ENCODE measurements at regions not wholly inside any gene's neighbourhood (a gene's known extent, or its start where the extent isn't known, plus 50 kb on each side); places are given as distances from the start of the nearest gene placed in this dataset.

DNA sequence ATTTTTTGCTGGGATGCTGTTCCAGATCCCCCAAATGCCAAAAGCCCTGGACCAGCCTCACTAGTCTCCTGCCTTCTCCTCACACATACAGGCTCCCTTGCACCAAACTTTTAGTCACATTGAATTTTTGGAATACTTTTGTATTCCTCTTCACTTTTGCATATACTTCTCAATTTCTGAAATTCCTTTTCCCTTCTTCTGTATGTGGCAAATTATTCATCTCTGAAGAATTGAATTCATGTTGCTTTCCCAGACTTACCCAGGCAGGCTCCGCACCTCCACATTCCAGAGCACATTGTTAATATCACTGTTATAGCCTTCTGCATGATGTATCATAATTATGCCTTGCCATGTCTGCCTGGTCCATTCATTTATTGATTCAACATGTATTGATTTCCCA lies 255.3 kb upstream of the POU3F2 start:
- no peak for DNase-seq (ENCODE audit: insufficient read length, low spot score)
- FAIRE-seq = no peak

DNA sequence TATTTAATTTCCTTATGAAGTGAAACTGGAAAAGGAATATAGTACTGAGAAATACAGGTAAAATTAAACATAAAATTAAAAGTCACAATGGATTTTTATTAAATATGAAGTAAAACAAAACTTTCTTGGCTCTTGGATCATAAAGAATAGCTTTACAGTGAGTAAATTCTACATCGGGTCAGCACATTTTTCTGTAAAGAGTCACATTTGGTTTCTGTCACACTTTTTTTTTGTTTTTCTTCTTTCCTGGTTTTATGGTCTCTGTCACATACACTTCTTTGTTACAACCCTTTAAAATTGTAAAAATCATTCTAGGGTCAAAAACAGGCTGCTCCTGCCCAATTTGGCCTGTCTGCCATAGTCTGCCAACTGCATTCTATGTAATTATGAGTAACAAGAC lies 254.4 kb upstream of the POU3F2 start:
- DNase-seq (ENCODE audit: insufficient read length, low spot score) = no peak
- FAIRE-seq = no peak

DNA sequence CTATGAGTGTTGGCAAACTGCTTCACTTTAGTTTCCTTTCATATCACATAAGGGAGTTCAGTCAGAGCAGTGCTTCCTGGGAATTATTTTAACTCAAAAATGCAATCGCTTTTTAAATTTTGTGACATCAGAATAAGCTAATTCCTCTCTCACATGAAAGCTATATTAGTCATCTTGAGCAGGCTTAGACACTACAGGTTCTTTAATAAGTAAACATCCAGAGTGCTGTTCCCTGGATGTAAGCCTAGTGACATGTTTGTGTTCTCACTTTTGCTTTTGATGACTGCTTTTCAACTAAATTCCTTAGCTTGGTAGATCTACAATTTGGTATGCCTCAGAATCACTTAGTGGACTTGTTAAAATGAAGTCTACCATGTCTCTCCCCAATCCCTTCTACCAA lies 252.7 kb upstream of the POU3F2 start:
- DNase-seq (ENCODE audit: insufficient read length, low spot score) = no peak
- no peak for FAIRE-seq

DNA sequence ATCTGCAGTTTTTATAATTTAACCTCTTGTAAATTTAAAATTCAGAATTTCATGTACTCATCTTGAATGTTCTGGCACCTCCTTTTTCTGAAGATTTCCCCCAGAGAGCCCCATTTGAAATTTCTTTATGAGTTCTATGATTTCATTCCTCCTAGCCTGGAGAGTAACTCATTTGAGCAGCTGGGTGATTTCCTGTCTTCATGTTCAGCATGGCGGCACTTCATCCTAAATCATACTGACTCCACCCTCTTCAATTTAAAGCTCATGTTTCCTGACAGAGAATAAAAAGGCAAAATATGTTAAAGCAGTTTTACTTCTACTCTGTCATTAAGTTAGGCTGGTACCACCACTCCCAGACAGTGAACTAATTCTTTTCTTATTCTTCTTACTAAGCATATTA lies 250.9 kb upstream of the POU3F2 start:
- no peak for DNase-seq (ENCODE audit: insufficient read length, low spot score)

DNA sequence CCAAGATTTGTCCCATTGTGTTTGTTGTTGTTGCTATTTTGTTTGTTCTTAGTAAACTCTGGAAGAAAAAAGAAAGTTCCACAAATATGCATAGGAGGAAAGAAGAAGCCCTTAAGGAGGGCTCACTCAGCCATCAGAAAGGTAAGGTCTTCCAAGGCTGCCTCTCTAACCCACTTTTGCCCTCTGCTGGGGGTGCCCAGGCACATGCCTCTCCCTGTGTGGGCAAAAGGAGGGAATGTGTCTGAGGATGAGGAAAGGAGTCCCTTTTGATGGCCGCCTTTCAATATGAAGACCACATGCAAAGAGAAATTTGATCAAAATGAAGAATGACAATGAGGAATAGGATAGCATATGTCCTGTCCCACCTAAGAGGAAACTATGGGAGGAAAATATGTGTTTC lies 248.2 kb upstream of the POU3F2 start:
- DNase-seq (ENCODE audit: insufficient read length, low spot score) (no peak), FAIRE-seq (no peak)

More for the DNA sequence above, 250.9 kb upstream of the POU3F2 start:
- FAIRE-seq = no peak

DNA sequence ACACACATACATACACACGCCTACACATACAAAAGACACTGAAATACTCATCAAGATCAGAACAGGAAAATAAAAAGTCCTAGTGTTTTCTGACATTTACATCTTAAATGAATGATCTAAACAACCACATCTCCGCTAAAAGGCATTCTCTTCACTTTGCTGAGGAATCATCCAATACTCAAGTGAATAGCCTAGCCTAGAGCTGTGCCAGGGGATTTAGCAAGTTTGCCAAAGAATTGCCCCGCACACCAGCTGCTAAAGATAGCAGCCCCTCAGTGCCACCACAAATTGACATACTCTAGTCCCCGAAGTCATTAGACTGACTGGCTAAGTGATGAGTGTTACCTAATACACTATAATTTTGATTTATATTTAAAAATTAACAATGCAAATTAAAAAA lies 246.8 kb upstream of the POU3F2 start:
- DNase-seq (ENCODE audit: insufficient read length, low spot score) = no peak

DNA sequence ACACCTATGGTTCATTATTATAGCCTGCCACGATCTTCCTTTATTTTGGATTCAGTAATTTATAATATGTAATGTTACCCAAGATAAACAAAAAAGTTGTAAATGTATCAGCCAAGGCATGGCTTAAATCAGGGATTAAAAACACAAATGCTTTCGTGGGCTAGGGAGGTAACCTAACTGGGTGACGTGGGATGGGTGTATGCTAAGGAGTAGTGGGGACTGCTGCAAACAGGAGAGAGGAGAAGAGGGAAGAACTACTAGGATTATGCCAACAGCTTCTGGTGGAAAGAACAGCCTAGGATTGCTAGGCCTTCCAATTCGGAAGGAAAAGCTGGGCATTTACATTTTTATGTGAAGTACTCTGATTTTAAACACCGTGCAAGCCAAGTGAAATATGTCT lies 244.8 kb upstream of the POU3F2 start:
- DNase-seq (ENCODE audit: insufficient read length, low spot score) = no peak
- no peak for FAIRE-seq

More for the DNA sequence above, 246.8 kb upstream of the POU3F2 start:
- FAIRE-seq = no peak

DNA sequence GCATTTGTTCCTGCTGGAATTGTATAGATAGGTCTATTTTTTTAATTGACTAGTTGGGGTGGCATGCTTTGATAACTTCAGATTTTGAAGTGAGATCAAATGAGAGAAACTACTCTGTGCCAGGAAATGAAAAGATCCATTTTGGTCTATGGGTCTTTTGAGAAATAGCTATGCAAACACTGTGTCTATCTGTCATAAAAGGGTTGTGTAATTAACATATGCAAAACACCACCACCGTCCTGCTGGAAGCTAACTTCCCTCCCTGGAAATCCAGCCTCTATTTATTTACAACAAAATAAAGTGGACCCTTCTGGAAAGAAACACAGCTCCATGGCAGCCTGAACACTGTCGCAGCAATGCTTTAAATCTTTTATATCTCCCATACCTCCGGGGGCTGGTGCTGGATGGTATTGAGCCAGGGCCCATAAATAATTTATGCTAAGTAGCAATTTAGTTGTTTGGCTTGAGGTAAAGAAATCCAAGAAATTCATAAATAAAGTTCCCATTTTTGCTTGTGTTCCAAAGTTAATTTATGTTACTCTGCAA lies 244.2 kb upstream of the POU3F2 start:
- FAIRE-seq = no peak

DNA sequence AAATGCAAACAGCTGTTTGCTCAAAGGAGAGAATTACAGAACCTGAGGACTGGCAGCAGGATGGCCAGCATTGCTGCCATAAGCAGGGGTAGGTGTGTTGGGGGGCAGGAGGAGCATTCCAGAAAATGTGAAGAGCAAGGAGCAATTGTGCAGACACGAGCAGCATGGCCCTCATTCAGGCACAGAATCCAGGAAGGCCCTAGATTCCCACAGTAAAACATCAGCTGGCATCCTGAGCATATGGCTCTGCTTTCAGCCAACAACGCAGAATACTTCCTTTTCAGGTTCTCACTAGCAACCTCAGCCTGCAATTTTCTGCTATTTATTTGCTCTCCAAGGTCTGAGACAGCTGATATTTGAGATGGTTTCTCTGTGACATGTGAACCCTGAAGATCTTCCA lies 243.4 kb upstream of the POU3F2 start:
- FAIRE-seq (no peak), DNase-seq (ENCODE audit: insufficient read length, low spot score) (no peak)

More for the DNA sequence above, 244.2 kb upstream of the POU3F2 start:
- DNase-seq (ENCODE audit: insufficient read length, low spot score) = no peak

DNA sequence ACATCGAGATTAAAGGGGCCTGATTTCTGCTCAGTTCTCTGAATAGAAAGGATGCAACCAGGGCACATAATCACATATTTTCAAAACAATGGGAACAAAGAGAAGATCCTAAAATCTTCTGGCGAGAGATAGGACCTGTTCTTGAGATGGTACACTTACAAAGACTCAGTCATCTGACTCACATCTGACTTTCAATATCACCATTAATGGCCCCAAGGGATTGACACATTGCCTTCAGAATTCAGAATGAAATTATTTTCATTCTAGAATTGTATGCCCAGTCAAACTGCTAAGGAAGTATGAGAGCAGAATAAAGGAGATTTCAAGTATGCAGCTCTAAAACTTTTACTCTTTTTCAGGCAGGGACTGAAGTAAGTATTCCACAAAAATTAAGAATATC lies 240.7 kb upstream of the POU3F2 start:
- no peak for DNase-seq (ENCODE audit: insufficient read length, low spot score)
- FAIRE-seq = no peak

DNA sequence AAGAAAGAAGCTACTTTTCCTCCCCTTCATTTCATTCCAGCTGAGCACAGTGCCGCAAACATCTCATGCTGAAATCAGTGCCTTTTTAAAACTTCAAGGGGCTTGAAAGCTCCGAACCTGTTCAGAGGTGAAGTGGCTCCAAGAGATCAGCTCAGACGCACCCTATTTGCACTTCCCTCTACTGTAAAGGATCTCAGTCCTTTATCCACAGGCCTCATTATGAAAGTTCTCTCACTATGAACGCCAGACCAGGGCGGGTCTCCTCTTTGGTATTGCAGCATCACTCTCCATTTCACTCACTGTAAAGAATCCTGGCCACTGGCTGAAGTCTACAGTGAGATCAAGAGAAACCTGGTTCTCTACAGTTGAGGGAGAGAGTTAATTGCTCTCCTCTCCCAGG lies 232.7 kb upstream of the POU3F2 start:
- no peak for FAIRE-seq
- DNase-seq (ENCODE audit: insufficient read length, low spot score) = no peak

DNA sequence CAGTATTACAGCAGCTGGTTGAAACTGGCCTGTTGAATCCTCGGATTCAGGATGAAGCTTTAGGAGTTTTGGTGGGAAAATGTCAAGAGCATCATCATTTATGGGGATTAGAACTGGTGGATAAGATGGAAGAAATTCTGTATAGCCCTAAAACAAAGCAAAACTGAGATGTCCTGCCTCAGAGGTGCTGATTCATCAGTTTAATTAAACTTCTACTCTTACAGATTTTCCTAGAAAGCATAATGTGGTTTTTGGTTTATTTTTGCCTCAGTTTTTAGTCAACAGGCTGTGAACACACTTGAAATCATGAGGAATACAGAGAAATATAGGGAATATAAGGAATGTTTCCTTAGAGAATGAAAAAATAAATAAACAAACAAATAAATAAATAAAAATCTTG lies 228.7 kb upstream of the POU3F2 start:
- DNase-seq (ENCODE audit: insufficient read length, low spot score) (no peak), FAIRE-seq (no peak)

DNA sequence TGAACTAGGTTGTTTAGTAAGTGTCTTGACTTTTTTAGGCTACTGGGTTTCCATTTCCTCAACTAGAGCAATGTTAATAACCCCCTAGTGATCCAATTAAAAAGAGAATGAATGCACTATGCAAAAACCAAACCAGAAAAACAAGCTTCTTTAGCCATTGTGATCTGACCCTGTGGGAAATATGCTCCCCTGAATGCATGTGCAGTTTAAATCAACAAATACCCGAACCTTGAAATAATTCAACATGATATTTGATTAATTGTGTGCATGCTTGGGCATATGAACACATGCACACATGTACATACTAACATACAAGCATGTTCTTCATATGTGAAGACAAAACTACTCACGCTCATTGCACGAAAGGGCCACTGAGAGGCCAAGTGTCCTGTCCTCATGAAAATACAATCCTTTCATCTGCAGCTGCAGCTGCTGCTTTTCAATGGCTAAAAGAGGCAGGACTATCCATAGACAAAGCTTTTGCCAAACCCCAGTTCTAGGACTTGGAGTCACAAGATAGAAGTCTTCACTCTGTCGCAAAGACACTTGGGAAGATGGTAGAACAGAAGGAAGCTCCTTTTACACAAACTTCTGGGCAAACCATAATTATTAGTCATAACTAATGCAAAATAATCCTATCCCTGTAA lies 207.1 kb upstream of the POU3F2 start:
- FAIRE-seq (no peak), DNase-seq (ENCODE audit: insufficient read length, low spot score) (no peak)

DNA sequence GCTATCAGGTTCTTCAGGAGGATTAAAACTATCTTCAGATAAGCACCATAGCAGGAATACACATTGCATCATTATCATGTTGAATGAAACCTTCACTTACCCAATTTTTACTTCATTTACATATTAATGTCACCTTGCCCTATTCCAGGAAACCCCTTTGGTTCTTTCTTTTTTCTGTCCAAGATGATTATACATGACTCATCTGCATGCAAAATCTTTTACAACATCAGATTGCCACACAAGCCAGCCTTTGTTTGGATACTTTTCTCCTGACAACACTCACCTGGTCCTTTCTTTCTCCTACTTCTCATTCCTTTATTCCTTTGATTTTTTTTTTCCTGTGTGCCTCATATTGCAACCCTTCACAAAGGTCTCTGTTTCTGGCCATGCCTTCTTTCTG lies 200.5 kb upstream of the POU3F2 start:
- DNase-seq (ENCODE audit: insufficient read length, low spot score) (no peak), FAIRE-seq (no peak)

DNA sequence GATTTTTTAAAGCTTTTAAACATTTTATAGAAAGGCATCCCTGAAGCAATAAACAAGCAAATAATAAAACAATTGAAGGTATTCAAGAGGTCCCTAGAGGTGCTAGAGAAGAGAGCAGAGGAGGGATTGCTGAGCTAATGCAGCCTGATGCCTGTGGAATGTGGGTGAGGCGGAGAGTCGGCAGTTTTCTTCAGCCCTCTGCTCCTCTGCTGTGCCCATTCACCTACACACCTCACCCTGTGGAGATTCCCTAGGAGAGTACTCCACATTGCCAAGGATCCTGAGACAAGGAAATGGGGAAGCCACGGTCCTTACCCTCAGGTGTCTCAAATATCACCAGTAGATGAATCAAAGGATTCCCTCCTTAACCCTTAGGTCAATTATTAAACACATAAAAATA lies 199.8 kb upstream of the POU3F2 start:
- FAIRE-seq (no peak), DNase-seq (ENCODE audit: insufficient read length, low spot score) (no peak)

DNA sequence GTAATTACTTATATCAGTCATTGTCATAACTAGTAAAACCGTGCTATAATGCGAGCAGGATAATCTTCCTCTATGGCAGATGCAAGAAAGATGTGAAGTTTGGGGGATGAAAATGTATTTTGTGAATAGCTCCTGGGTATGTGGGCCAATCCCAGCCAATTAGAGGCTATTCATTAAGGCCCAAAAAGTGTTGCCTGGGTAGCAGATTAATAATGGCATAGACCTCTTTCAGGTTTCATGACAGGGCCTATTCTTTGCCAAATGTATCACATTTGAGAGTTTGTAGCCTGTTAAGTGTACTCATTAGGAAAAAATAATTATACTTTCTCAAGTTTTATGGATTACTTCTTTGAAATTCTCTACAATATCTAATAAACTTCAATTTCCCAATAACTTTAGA lies 199.2 kb upstream of the POU3F2 start:
- FAIRE-seq = no peak
- DNase-seq (ENCODE audit: insufficient read length, low spot score) = no peak

DNA sequence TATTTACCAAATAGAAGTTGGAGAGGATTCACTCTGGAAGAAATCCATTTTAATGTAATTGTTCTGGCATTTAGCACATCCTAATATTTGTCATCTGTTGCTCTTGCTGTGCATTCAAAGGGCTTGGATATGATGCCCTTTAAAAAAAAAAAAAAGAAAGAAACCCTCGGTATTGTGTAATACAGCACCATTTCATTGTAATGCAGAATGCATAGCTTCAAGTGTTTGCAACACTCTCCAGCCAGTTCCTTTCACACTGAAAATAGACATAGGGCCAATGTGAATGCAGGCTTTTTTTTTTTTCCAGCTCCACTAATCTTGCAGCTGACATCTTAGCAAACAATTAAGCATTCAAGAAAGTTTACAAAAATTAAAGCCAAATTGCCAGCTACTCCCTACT lies 197.4 kb upstream of the POU3F2 start:
- FAIRE-seq (no peak), DNase-seq (ENCODE audit: insufficient read length, low spot score) (no peak)

DNA sequence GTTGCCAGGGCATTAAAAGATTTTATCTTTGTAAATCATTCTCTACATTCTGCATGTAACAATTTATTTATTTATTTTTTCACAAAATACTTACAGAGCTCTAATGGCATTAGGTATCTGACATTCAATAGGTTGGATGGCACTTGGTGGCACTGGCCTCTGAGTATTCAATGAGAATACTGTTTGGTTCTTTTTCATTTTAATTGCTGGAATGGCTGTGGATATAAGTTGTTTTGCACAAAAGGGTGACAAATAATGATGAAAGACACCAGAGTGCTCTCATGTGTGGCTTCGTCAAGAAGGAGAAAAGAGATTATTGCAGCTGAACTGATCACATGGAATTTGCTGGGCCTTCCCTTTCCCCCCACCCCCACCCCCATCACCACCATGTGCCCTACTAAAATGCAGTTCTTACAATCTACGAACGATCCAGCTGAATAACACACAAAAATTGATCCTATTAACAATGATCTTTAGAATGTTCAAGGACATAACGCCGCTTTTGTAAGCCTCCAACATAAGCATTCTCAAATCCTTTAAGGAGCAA lies 195.2 kb upstream of the POU3F2 start:
- FAIRE-seq = no peak
- DNase-seq (ENCODE audit: insufficient read length, low spot score) = no peak

DNA sequence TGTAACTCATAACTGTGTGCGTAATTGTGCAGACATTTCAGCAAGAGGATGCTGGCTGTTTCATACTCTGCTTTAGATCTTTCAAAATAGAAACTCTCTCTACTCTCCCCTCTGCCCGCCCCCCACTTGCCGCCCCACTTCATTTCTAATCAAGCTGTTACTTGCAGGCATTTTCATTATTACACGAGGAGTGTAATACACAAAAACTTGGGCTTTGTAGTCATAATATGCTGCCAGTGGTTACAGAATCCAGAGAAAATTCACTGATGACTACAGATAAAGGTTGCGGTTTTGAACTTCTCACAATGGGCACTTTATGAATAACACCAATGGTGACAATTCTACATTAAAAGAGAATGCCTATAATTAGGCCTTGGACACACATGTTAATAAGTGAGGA lies 194.0 kb upstream of the POU3F2 start:
- DNase-seq (ENCODE audit: insufficient read length, low spot score) (no peak), FAIRE-seq (no peak)

DNA sequence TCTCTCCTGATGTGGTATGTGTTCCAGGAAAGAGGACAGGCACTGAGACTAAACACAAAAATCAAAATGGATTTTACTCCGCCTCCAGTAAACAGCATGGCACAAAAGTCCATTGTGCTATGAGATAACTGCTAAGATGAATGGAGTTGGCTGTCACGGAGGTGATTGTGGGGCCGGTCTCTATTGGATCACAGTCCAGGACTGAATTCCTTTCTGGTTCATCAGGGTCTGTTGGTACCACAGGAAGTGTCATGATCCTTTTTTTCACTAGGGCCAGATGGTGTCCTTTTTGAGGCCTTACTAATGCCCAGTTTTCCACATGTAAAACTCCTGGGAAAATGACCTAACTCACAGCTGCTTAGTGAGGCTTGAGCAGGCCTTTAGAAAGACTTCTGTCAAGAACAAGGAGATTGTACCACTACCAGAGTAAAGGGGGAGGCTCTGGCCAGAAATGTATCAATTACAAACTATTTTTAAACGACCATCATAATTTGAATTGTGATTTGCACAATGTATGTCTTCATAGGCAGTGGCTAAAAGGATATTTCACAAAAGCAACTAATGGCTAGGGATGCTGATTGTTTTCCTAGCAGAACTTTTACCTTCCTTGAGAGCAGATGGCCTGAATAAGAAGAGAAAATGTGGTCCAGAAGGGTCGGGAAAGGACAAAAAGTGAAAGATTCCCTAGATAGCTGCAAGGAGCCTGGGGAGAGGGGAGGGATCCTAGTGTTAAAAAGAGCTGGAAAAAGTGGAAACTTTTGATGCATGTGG lies 192.2 kb upstream of the POU3F2 start:
- no peak for DNase-seq (ENCODE audit: insufficient read length, low spot score)
- no peak for FAIRE-seq

DNA sequence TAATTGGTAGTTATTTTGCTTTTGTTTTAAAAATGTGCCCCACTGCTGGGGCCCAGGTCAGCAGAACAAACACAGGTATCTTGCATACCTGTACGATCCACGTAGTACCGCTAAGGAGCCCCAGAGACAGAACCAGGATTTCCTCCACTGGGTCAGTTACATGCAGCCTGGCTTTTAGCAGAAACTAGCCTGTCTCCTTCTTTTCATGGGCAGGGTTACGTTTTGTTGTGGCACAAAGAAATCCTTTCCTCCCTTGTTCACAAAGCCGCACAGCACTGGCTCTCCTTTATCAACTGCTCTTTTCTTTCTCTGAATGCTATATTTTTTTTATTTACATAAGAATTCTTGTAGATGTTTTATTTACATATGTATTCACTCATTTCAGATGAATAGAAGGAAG lies 190.3 kb upstream of the POU3F2 start:
- no peak for DNase-seq (ENCODE audit: insufficient read length, low spot score)
- FAIRE-seq = no peak
